Esophagus squamous epithelium (tissue), 4 donors: ENCODE measurements at regions not wholly inside any gene's neighbourhood (a gene's known extent, or its start where the extent isn't known, plus 50 kb on each side); places are given as distances from the start of the nearest gene placed in this dataset.

Experiments
- CTCF ChIP-seq, 6 experiments: fragments of 450-650 bp in 4 of 6; fragments of 200-600 bp in 2 of 6; sonication (generic) in 2 of 6; IDR thresholded peaks; one replicate each; pipeline ENCODE4 v1.5.1; 2016 to 2019; ENCODE audit warnings: antibody characterized with exemption in 6 of 6, mild to moderate bottlenecking in 4 of 6, moderate library complexity in 4 of 6
- POLR2A ChIP-seq, 4 donors: fragments of 450-650 bp; IDR thresholded peaks; one replicate each; pipeline ENCODE4 v1.6.1; 2017; ENCODE audit warnings: antibody characterized with exemption in 4 of 4, mild to moderate bottlenecking in 4 of 4, moderate library complexity in 3 of 4

DNA sequence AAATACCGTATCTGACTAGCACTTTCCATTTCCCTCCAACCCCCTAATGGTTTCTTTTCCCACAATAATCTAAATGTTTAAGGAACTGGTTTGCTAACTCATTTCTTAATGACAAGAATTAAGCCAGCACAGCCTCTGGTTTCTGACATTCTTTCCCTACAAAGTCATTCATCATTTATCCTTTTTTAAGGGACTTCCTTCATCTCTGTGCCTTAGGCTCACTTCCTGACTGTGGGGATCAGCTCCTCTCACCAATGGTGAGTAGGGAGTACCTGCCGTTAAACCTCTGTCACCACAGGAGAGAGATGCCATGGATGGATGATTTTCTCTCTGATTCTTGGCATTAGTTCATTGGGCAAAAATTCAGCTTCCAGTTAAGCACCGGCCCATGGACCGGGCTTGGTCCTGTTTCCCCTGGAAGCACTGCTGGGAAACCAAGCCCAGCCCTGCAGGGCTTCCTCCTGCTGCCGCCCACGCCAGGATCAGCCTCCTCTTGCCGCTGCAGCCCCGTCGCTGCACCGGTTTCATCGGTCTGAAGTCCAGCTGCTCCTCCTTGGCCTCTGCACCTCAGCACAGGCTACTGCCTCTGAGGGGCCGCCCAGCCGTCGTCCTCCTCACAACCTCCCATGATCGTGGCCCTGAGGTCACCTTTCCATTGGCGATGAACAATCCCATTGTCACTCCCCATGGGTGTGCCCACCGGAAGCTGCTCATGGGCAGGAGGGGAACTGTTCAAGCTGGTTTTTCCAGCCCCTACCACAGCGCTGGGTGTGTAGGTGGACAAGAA, 64.0 kb upstream of the ZNF516 start:
- no peak for TF ChIP-seq CTCF (IDR thresholded peaks at IDR 0.05)
- no peak for TF ChIP-seq POLR2A (IDR thresholded peaks at IDR 0.05)
